Glutamatergic neuron (in vitro differentiated cells): ENCODE measurements at regions not wholly inside any gene's neighbourhood (a gene's known extent, or its start where the extent isn't known, plus 50 kb on each side); places are given as distances from the start of the nearest gene placed in this dataset.
A peak's percentile ranks its signal among the peaks of the same experiment; 100 is the strongest.

Experiments used
- DNase-seq: peaks from one replicate; pipeline ENCODE4 v3.0.0; 2022
- H3K27ac Mint-ChIP-seq: one replicate; pipeline ENCODE4 v1.8.0; 2020; ENCODE audit warnings: mild to moderate bottlenecking, mixed read lengths, inconsistent platforms; ENCODE audit not compliant: unreplicated experiment
- H3K27me3 Mint-ChIP-seq: one replicate; pipeline ENCODE4 v1.8.0; 2020; ENCODE audit warnings: mild to moderate bottlenecking, moderate library complexity, mixed read lengths, inconsistent platforms; ENCODE audit not compliant: unreplicated experiment
- H3K36me3 Mint-ChIP-seq: one replicate; pipeline ENCODE4 v1.8.0; 2020; ENCODE audit warnings: mild to moderate bottlenecking, mixed read lengths, inconsistent platforms; ENCODE audit not compliant: unreplicated experiment
- H3K4me1 Mint-ChIP-seq: one replicate; pipeline ENCODE4 v1.8.0; 2020; ENCODE audit warnings: mild to moderate bottlenecking, low read depth, mixed read lengths, inconsistent platforms; ENCODE audit not compliant: unreplicated experiment
- H3K4me3 Mint-ChIP-seq: one replicate; pipeline ENCODE4 v1.8.0; 2020; ENCODE audit warnings: mild to moderate bottlenecking, mixed read lengths, inconsistent platforms; ENCODE audit not compliant: unreplicated experiment
- H3K9me3 Mint-ChIP-seq: one replicate; pipeline ENCODE4 v1.8.0; 2020; ENCODE audit warnings: mild to moderate bottlenecking, moderate library complexity, mixed read lengths, inconsistent platforms; ENCODE audit not compliant: unreplicated experiment
- CTCF ChIP-seq: fragments of 200-600 bp; sonication (generic); IDR thresholded peaks from one replicate; pipeline ENCODE4 v1.5.0; 2021; ENCODE audit not compliant: partially characterized antibody, unreplicated experiment

DNA sequence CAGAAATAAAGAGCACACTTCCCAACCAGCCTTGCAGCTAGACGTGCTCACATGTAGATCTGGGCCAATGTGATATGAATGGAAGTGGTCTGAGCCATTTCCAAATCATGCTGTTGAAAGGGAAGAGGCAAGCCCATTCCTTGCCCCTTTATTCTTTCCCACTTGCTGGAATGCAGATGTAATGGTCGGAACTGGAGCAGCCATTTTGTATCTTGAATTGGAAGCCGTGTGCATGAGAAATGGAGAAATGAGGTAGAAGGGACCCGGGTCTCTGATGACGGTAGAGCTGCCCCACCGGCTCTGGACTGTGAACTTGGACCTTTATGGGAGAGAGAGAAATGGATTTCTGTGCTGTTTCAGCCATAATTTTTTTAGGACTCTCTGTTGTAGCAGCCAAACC is 54.8 kb upstream of the STX16 start:
- no peak for TF ChIP-seq CTCF
- Mint-ChIP-seq H3K27me3 (peaks cover 2% of the 10 kb centered on the region), H3K4me3 (no peak overlapping the region), H3K4me1 (peaks cover 12% of the 10 kb centered on the region), H3K36me3 (peaks cover 8% of the 10 kb centered on the region), H3K9me3 (peaks cover 4% of the 10 kb centered on the region), H3K27ac (peak overlapping the region; percentile 76)
- DNase-seq: no peak

DNA sequence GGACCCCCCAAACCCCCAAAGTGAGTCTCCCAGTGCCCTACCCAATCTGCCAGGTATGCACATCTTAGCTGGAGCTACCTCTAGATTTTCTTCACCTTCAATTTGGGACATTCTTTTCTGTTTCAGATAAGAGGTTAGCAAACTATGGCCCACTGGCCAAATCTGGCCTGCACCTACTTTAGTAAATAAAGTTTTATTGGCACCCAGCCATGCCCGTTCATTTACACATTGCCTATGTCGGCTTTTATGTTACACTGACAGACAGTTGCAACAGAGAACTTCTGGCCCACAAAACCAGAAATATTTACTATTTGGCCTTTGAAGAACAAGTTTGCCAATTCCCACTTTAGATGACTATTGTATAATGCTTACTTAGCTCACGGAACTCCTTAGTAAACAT is 55.9 kb upstream of the STX16 start:
- H3K36me3 Mint-ChIP-seq: peaks cover 8% of the 10 kb centered on the region
- H3K4me3 Mint-ChIP-seq: no peak overlapping the region
- H3K4me1 Mint-ChIP-seq: peaks cover 13% of the 10 kb centered on the region
- no peak for TF ChIP-seq CTCF
- no peak for DNase-seq
- peaks cover 4% of the 10 kb centered on the region for H3K9me3 Mint-ChIP-seq
- no peak overlapping the region for H3K27ac Mint-ChIP-seq
- H3K27me3 Mint-ChIP-seq: peaks cover 3% of the 10 kb centered on the region

DNA sequence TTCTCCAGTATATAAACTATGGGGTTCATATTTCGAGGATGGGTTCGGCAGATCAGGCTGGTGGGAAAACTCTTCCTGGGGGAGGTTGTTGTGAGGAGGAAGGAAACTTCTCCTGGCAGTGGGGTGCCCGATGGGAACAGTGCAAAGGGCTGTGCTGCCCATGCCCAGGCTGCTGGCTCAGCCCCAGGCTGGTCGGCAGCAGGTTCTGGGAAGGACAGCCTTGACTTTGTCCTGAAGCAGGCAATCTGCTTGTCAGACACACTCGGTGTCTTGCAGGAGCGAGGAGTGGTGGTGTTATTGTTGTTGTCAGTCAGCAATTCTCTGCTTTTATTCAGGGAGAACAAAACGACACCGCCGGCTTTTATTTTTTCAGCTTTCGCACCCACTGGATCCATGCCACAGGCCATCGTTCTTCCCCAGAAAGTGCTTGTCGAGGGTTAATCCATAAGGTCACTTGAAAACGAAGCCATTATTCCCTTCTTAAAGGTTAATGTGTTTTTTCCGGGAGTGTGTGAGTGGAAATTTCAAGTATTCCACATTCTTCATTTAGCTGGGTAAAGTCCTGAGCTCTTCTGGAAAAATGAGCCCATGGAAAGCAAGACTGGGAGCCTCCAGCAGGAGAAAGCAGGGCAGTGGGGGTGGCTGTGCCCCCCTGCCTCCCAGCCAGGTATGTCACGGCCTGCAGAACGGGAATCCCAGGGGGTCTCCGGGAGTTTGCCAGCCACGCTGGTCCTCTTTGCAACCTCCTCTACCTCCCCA is 57.0 kb upstream of the STX16 start:
- Mint-ChIP-seq H3K4me3 (no peak overlapping the region), H3K27ac (no peak overlapping the region), H3K36me3 (peaks cover 8% of the 10 kb centered on the region), H3K27me3 (peaks cover 4% of the 10 kb centered on the region), H3K9me3 (peaks cover 4% of the 10 kb centered on the region), H3K4me1 (peaks cover 24% of the 10 kb centered on the region)
- DNase-seq: no peak
- TF ChIP-seq CTCF: no peak

DNA sequence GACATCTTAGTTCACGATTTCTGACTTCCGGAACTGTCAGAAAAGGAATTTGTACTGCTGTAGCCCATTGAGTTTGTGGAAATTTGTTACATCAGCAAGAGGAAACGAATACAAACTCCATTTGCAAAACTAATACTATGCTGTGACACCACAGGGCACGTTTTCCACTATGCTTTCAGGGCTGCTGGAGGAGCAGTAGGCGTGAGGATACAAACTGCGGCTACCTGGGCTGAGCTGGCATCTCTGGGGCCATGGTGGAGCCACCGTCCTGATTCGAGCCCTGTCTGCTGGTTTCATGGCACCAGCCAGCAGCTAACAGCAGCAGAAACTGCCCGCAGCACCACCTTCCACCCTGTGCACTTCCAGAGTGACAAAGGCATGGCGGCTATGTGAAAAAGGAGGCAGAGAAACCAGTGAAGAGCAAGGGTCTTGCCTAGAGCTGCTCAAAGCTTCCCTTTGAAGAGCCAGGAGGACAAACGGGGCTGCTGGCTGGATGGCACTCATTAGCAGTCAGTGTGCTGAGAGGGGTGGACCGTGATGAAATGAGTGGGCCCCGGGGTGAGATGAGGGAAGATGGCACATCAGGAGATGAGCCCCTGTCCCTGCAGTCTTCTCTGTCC is 58.9 kb upstream of the STX16 start:
- peaks cover 4% of the 10 kb centered on the region for H3K9me3 Mint-ChIP-seq
- no peak overlapping the region for H3K27ac Mint-ChIP-seq
- no peak overlapping the region for H3K4me3 Mint-ChIP-seq
- no peak for TF ChIP-seq CTCF
- H3K4me1 Mint-ChIP-seq: peaks cover 24% of the 10 kb centered on the region
- peaks cover 14% of the 10 kb centered on the region for H3K36me3 Mint-ChIP-seq
- H3K27me3 Mint-ChIP-seq: peaks cover 6% of the 10 kb centered on the region
- DNase-seq: no peak
